OCI-LY7 (cell line): ENCODE measurements at regions not wholly inside any gene's neighbourhood (a gene's known extent, or its start where the extent isn't known, plus 50 kb on each side); places are given as distances from the start of the nearest gene placed in this dataset.

ENCODE experiments used
- BruUV-seq: library from RNA; stranded (reverse); fragments of 400-500 nt; replicated peaks from 2 replicates; lab custom pipeline; 2021; lab: Mats Ljungman, UMichigan
- CTCF ChIA-PET: fragments of 300-600 bp; sonication (Branson Sonifier 250); formaldehyde crosslinking; loops from one replicate; lab custom pipeline; 2022; ENCODE audit warnings: antibody characterized with exemption; ENCODE audit not compliant: unreplicated experiment; lab: Charles Lee
- POLR2A ChIA-PET: fragments of 300-600 bp; sonication (Branson Sonifier 250); formaldehyde crosslinking; loops from one replicate; lab custom pipeline; 2022; ENCODE audit warnings: antibody characterized with exemption; lab: Charles Lee
- DNase-seq: peaks from one replicate; pipeline ENCODE4 v3.0.0-alpha.2; 2015; ENCODE audit warnings: low spot score
- H2AFZ ChIP-seq: fragments of 200-600 bp; sonication (generic), shearing (Covaris generic); 2 replicates; pipeline ENCODE4 v1.6.1; 2014; ENCODE audit warnings: mild to moderate bottlenecking, antibody characterized with exemption, low read length, moderate library complexity
- H3K27ac ChIP-seq: fragments of 200-600 bp; sonication (generic); 2 replicates; pipeline ENCODE4 v1.5.1; 2014; ENCODE audit warnings: mixed run types, low read depth, mild to moderate bottlenecking, moderate library complexity, low read length, inconsistent platforms; ENCODE audit not compliant: poor library complexity, severe bottlenecking
- H3K36me3 ChIP-seq: fragments of 200-600 bp; sonication (generic); 2 replicates; pipeline ENCODE4 v1.6.1; 2014; ENCODE audit warnings: mild to moderate bottlenecking, antibody characterized with exemption, low read length, moderate library complexity, mixed read lengths; ENCODE audit not compliant: insufficient read depth
- H3K4me1 ChIP-seq: fragments of 200-600 bp; sonication (generic); 2 replicates; pipeline ENCODE4 v1.5.1; 2014; ENCODE audit warnings: mild to moderate bottlenecking, low read length; ENCODE audit not compliant: insufficient read depth, poor library complexity, severe bottlenecking
- H3K4me2 ChIP-seq: fragments of 200-600 bp; sonication (generic); 2 replicates; pipeline ENCODE4 v1.6.1; 2014; ENCODE audit warnings: mild to moderate bottlenecking, low read length
- H3K4me3 ChIP-seq: fragments of 200-600 bp; sonication (generic); 2 replicates; pipeline ENCODE4 v1.5.1; 2014; ENCODE audit warnings: mild to moderate bottlenecking, low read depth, low read length; ENCODE audit not compliant: poor library complexity, severe bottlenecking
- H3K79me2 ChIP-seq: fragments of 200-600 bp; sonication (generic); 2 replicates; pipeline ENCODE4 v1.6.1; 2016; ENCODE audit warnings: low read depth, mild to moderate bottlenecking, low read length, moderate library complexity, mixed read lengths; ENCODE audit not compliant: insufficient read depth
- H3K9me2 ChIP-seq: fragments of 200-600 bp; sonication (generic); 2 replicates; pipeline ENCODE4 v1.6.1; 2016; ENCODE audit warnings: mild to moderate bottlenecking, low read length, mixed read lengths; ENCODE audit not compliant: insufficient read depth
- H3K9me3 ChIP-seq: fragments of 200-600 bp; sonication (generic); 2 replicates; pipeline ENCODE4 v1.6.1; 2014; ENCODE audit warnings: mild to moderate bottlenecking, mixed run types, low read length, mixed read lengths
- H4K20me1 ChIP-seq: fragments of 200-600 bp; sonication (generic); 2 replicates; pipeline ENCODE4 v1.6.1; 2014; ENCODE audit warnings: mild to moderate bottlenecking, antibody characterized with exemption, low read length, moderate library complexity, mixed read lengths; ENCODE audit not compliant: insufficient read depth
- CTCF ChIP-seq: fragments of 200-600 bp; sonication (generic); conservative IDR thresholded peaks from 2 replicates; pipeline ENCODE4 v1.5.1; 2014; ENCODE audit warnings: mild to moderate bottlenecking, antibody characterized with exemption, low read length, moderate library complexity, mixed read lengths
- EZH2phosphoT487 ChIP-seq: fragments of 200-600 bp; sonication (generic); IDR thresholded peaks from 2 replicates; pipeline ENCODE4 v1.6.1; 2018; ENCODE audit warnings: low read depth, borderline replicate concordance, mild to moderate bottlenecking, mixed run types, antibody characterized with exemption, low read length, moderate library complexity, mixed read lengths
- intact Hi-C: fragments of 100-400 bp; cut with micrococcal nuclease; formaldehyde crosslinking; loops from one replicate; pipeline ENCODE4 v1.10.0; 2022; ENCODE audit not compliant: unreplicated experiment

GRCh38 chr2:225989809-225990208 lies 590.3 kb downstream of the NYAP2 start:
- H3K27ac ChIP-seq = no peak overlapping the region
- no peaks in the 10 kb centered on the region for H4K20me1 ChIP-seq
- H3K9me2 ChIP-seq = no peaks in the 10 kb centered on the region
- no peaks in the 10 kb centered on the region for H3K9me3 ChIP-seq
- H2AFZ ChIP-seq = no peak overlapping the region
- POLR2A ChIA-PET = no interaction called here
- no peaks in the 10 kb centered on the region for H3K36me3 ChIP-seq
- no peak for DNase-seq
- CTCF ChIA-PET = no interaction called here
- no peak overlapping the region for H3K4me3 ChIP-seq
- intact Hi-C loops = no loop called here
- BruUV-seq = no TSS peak
- no peaks in the 10 kb centered on the region for H3K4me1 ChIP-seq
- H3K79me2 ChIP-seq = no peaks in the 10 kb centered on the region
- no peak overlapping the region for H3K4me2 ChIP-seq
- TF ChIP-seq CTCF (no peak), EZH2phosphoT487 (no peak)

GRCh38 chr2:225980372-225980771 lies 580.9 kb downstream of the NYAP2 start:
- no peak for TF ChIP-seq EZH2phosphoT487
- TF ChIP-seq CTCF = no peak
- POLR2A ChIA-PET = interaction anchor here (0.7 kb wide), 2 partner anchors 15 to 571 kb away, joined by 3 read pairs; no protein-coding TSS in a partner anchor

GRCh38 chr2:225971433-225971832 lies 571.9 kb downstream of the NYAP2 start:
- H3K79me2 ChIP-seq = no peaks in the 10 kb centered on the region
- no peaks in the 10 kb centered on the region for H3K36me3 ChIP-seq
- CTCF ChIA-PET = no interaction called here
- BruUV-seq = no TSS peak
- H3K27ac ChIP-seq = no peak overlapping the region
- POLR2A ChIA-PET = no interaction called here
- intact Hi-C loops = no loop called here
- DNase-seq = no peak
- H3K9me3 ChIP-seq = no peaks in the 10 kb centered on the region
- H3K4me2 ChIP-seq = no peak overlapping the region
- no peaks in the 10 kb centered on the region for H3K9me2 ChIP-seq
- H3K4me3 ChIP-seq = no peak overlapping the region
- no peak for TF ChIP-seq CTCF
- no peak for TF ChIP-seq EZH2phosphoT487
- H4K20me1 ChIP-seq = no peaks in the 10 kb centered on the region
- no peaks in the 10 kb centered on the region for H3K4me1 ChIP-seq
- H2AFZ ChIP-seq = no peak overlapping the region

More at GRCh38 chr2:225980372-225980771, 580.9 kb downstream of the NYAP2 start:
- Histone ChIP-seq H3K79me2 (no peaks in the 10 kb centered on the region), H3K27ac (no peak overlapping the region), H3K9me2 (no peaks in the 10 kb centered on the region), H3K4me1 (no peaks in the 10 kb centered on the region), H4K20me1 (no peaks in the 10 kb centered on the region), H3K4me2 (no peak overlapping the region), H3K4me3 (no peak overlapping the region), H2AFZ (no peak overlapping the region), H3K36me3 (no peaks in the 10 kb centered on the region), H3K9me3 (no peaks in the 10 kb centered on the region)
- no TSS peak for BruUV-seq
- no peak for DNase-seq
- CTCF ChIA-PET = no interaction called here
- intact Hi-C loops = no loop called here
